ENCODE measurements at regions not wholly inside any gene's neighbourhood (a gene's known extent, or its start where the extent isn't known, plus 50 kb on each side); places are given as distances from the start of the nearest gene placed in this dataset.

DNA sequence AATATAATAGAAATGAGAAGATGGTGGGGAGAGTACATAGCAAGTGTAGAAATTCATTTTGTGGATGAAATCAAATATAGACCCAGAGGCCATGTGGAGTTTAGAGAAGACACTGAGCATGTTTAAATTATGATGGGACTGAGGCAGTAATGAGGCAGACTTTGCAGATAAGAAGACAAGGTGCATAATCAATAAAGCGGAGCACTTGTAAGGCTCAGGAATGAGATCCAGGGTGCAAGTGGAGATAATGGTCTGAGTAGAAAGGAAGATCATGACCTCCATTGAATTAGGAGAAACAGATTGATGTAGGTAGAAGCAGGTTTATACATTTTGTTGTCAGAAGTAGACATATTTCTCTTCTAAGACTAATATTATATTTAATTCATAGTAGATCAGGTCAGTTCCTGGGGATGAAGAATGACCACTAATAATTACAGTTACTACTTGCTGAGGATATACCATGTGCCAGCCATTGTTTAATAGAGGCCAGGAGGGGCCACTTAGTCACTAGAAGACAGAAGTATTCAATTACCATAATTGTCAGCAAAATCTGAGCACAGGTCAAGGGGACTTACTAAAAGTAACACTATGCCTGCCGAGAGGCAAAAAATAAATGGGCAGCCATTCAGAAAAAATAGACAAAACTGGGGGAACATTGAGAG lies 479.8 kb downstream of the DNAH5 start:
- TF ChIP-seq CTCF (IDR thresholded peaks at IDR 0.05) (no peak), ZNF512 (CRISPR knock-in tag; IDR thresholded peaks at IDR 0.05; ENCODE audit: borderline replicate concordance) (no peak), USF2 (CRISPR knock-in tag; IDR thresholded peaks at IDR 0.05) (no peak), CREM (CRISPR knock-in tag; IDR thresholded peaks at IDR 0.05) (no peak), ATF1 (CRISPR knock-in tag; IDR thresholded peaks at IDR 0.05) (no peak), TEAD1 (CRISPR knock-in tag; IDR thresholded peaks at IDR 0.05) (no peak), NFE2L1 (CRISPR knock-in tag; IDR thresholded peaks at IDR 0.05) (no peak)
- TF ChIP-seq, protein P1, sequence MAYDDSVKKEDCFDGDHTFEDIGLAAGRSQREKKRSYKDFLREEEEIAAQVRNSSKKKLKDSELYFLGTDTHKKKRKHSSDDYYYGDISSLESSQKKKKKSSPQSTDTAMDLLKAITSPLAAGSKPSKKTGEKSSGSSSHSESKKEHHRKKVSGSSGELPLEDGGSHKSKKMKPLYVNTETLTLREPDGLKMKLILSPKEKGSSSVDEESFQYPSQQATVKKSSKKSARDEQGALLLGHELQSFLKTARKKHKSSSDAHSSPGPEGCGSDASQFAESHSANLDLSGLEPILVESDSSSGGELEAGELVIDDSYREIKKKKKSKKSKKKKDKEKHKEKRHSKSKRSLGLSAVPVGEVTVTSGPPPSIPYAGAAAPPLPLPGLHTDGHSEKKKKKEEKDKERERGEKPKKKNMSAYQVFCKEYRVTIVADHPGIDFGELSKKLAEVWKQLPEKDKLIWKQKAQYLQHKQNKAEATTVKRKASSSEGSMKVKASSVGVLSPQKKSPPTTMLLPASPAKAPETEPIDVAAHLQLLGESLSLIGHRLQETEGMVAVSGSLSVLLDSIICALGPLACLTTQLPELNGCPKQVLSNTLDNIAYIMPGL (CRISPR knock-in tag; IDR thresholded peaks at IDR 0.05): no peak

Measured in WTC11 (cell line).